ENCODE measurements at regions not wholly inside any gene's neighbourhood (a gene's known extent, or its start where the extent isn't known, plus 50 kb on each side); places are given as distances from the start of the nearest gene placed in this dataset.

DNA sequence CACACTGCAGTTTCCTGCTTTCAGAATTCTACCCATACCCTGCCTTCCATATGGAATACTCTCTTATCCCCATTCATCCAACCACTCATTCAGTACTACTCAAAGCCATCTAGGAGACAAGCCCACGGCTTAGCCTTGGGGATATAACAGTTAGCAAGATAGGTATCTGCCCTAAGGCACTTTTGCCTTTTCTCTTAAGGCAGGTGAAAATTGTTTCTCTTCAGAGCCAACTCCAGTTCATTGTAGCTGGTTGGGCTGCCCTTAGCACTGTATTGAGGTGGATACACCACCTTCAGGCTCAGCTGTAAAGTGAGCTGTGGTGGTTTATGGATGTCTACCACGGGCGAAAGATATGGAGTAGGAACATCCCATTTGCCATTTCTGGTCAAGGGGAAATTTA, 729.7 kb upstream of the TBX3 start:
- TF ChIP-seq, protein P1, sequence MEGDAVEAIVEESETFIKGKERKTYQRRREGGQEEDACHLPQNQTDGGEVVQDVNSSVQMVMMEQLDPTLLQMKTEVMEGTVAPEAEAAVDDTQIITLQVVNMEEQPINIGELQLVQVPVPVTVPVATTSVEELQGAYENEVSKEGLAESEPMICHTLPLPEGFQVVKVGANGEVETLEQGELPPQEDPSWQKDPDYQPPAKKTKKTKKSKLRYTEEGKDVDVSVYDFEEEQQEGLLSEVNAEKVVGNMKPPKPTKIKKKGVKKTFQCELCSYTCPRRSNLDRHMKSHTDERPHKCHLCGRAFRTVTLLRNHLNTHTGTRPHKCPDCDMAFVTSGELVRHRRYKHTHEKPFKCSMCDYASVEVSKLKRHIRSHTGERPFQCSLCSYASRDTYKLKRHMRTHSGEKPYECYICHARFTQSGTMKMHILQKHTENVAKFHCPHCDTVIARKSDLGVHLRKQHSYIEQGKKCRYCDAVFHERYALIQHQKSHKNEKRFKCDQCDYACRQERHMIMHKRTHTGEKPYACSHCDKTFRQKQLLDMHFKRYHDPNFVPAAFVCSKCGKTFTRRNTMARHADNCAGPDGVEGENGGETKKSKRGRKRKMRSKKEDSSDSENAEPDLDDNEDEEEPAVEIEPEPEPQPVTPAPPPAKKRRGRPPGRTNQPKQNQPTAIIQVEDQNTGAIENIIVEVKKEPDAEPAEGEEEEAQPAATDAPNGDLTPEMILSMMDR (IDR thresholded peaks at IDR 0.05; ENCODE audit: low read length, missing control alignments): no peak
- no peak for DNase-seq (ENCODE audit: low read depth)

DNA sequence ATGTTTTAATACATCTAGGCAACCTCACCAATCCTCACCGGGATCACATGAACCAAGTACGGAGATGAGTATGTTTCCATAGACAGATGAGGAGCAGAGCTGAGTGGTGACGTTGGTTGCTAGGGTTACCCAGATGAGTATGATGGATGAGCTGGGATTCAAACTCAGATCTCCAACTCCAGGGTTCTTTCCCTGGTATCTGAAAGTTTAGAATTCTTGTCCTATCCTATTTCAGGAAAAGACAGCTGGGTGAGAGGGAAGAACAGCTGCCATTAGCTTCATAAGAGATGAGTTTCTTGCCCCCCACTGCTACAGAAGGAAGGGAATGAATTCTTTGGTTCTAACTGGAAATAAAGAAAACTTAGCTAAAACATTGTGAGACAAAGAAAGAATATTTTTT, 728.9 kb upstream of the TBX3 start:
- TF ChIP-seq, protein P1 (IDR thresholded peaks at IDR 0.05; ENCODE audit: low read length, missing control alignments): no peak
- no peak for DNase-seq (ENCODE audit: low read depth)
- H3K4me3 ChIP-seq (replicated peaks; ENCODE audit: low read depth, low read length): no peak overlapping the region

More for the DNA sequence above, 729.7 kb upstream of the TBX3 start:
- H3K4me3 ChIP-seq (replicated peaks; ENCODE audit: low read depth, low read length): no peak overlapping the region

DNA sequence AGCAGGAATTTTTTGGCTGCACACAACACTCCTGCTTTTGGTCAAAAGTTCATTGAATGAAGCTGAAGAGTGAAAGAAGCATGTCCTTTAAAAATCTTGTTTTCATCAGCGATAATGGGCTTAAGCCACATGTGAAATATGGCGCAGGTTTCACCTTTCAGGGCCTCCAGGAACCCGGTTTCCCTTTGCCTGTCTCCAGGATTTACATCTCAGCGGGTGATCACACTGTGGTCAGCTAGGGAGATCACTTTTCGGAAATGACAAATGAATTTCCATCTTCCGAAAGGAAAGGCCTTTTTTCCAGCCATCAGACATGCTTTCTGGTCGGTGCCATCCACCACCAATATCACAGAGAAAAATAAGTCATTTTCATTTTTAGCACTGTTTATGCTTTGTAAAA, 727.1 kb upstream of the TBX3 start:
- TF ChIP-seq, protein P1 (IDR thresholded peaks at IDR 0.05; ENCODE audit: low read length, missing control alignments): no peak
- no peak for DNase-seq (ENCODE audit: low read depth)
- no peak overlapping the region for H3K4me3 ChIP-seq (replicated peaks; ENCODE audit: low read depth, low read length)

DNA sequence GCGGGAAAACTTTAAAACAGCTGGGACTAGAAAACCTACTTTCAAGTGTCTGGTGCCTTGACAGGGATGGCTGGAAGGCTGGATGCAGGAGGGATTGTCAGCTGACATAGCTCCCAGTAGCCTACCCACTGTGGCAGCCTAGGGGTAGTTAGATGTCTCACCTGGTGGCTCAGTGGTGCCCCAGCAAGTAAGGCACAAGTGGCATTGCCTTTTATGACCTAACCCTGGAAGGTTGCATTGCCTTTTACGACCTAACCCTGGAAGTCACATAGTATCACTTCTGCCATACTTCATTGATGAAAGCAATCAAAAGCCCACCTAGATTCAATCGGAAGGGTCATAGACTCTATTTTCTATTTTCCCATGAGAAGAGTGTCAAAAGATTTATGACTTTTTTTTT, 724.7 kb upstream of the TBX3 start:
- H3K4me3 ChIP-seq (replicated peaks; ENCODE audit: low read depth, low read length): no peak overlapping the region
- no peak for DNase-seq (ENCODE audit: low read depth)
- TF ChIP-seq, protein P1 (IDR thresholded peaks at IDR 0.05; ENCODE audit: low read length, missing control alignments): no peak

DNA sequence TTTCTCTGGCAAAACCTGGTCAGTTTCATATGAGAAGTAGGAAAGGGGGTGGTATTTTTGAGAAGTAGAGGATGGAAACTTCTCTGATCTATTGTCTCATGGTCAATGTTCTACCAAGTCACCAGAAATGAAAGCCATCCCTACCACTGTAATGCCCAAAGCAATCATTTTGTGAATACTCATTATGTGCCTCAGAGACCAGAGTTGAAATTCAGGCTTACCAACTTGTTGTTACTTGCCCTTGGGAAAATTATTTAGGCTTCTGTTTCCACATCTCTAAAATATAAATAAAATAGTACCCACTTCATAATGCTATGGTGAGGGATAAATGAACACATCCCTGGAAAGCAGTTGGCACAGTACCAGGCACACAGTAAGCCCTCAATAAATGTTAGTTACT, 723.7 kb upstream of the TBX3 start:
- H3K4me3 ChIP-seq (replicated peaks; ENCODE audit: low read depth, low read length): no peak overlapping the region
- TF ChIP-seq, protein P1 (IDR thresholded peaks at IDR 0.05; ENCODE audit: low read length, missing control alignments): no peak
- DNase-seq (ENCODE audit: low read depth): no peak

DNA sequence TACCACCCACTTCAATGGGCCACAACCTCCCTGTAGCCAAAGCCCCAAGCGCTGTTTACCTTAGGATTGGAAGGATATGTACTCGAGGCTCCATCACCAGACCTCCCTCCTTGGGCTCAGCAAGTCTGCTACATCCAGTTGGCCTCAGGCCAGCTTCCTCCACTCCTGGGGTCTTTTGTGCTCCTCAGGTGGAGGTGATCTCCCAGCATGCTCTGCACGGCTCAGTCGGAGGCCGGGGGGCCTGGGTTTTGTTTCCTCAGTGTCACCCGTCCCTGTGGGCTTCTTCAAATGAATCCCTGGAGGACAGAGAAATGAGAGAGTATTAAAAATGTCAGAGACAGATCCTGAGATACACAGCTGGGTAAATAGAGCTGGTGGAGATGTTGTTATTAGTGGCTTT, 723.1 kb upstream of the TBX3 start:
- no peak for DNase-seq (ENCODE audit: low read depth)
- TF ChIP-seq, protein P1 (IDR thresholded peaks at IDR 0.05; ENCODE audit: low read length, missing control alignments): no peak
- no peak overlapping the region for H3K4me3 ChIP-seq (replicated peaks; ENCODE audit: low read depth, low read length)

DNA sequence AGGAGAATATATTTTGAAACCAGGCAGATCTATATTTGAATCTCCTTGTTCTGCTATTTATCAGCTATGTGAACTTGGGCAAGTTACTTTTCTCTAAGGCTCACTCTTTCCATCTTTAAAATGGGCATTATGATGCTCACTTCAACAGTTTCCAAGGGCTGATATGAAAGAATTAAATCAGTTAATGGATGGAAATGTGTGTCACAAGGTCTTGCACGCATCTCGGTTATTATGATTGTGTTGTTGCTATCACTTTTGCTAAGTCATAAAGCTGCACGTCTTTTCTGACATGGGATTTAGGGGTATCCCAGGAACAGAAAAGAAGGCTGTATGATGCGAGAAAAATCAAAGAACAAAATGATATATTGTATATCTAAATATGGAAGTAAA, 721.5 kb upstream of the TBX3 start:
- H3K4me3 ChIP-seq (replicated peaks; ENCODE audit: low read depth, low read length): no peak overlapping the region
- TF ChIP-seq, protein P1 (IDR thresholded peaks at IDR 0.05; ENCODE audit: low read length, missing control alignments): no peak
- DNase-seq (ENCODE audit: low read depth): no peak
